ENCODE measurements at regions not wholly inside any gene's neighbourhood (a gene's known extent, or its start where the extent isn't known, plus 50 kb on each side); places are given as distances from the start of the nearest gene placed in this dataset.

DNA sequence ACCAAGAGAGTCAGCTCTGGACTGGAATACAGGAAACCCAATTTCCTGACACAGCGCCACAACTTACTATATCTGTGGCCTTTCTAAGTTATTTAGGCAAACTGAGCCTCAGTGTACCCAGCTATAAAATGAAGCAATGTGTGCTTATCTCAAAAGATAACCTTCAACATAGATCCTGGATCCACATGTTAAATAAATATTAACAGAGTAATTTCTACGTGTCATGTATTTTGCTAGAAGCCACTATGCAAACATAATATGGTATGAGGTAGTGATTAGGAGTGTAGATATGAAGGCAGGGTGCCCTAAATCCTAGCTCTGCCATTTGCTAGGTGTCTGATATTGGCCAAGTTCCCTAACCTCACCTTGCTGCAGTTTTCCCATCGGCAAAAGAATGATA, 527.0 kb downstream of the RAB28 start:
- no peaks in the 10 kb centered on the region for H3K36me3 Mint-ChIP-seq (ENCODE audit: low read depth)
- Histone ChIP-seq H3K4me1 (ENCODE audit: control insufficient read depth, insufficient read depth, low read length) (no peaks in the 10 kb centered on the region), H3K4me3 (ENCODE audit: low read length) (no peak overlapping the region), H3K36me3 (ENCODE audit: control insufficient read depth, insufficient read depth, low read length) (no peaks in the 10 kb centered on the region), H3K9ac (ENCODE audit: extremely low read depth, low read length, poor library complexity, severe bottlenecking) (no peak overlapping the region), H3K27me3 (ENCODE audit: control insufficient read depth, insufficient read depth, low read length, poor library complexity, severe bottlenecking) (peaks cover 28% of the 10 kb centered on the region), H3K27ac (ENCODE audit: low read depth, low read length) (no peak overlapping the region), H3K9me3 (ENCODE audit: control insufficient read depth, low read length) (no peaks in the 10 kb centered on the region)
- peaks cover 7% of the 10 kb centered on the region for H3K4me1 Mint-ChIP-seq
- 88 to 93% methylated on average over 2 to 3 of the region's 3 CpGs for WGBS, 2 experiments (ENCODE audit: insufficient coverage in 1 of 2, insufficient read length in 1 of 2)
- no peaks in the 10 kb centered on the region for H3K9me3 Mint-ChIP-seq
- no peak overlapping the region for H3K4me3 Mint-ChIP-seq
- DNase-seq, result no peak
- peaks cover 7% of the 10 kb centered on the region for H3K27me3 Mint-ChIP-seq (ENCODE audit: insufficient read depth)
- TF ChIP-seq, protein P1, sequence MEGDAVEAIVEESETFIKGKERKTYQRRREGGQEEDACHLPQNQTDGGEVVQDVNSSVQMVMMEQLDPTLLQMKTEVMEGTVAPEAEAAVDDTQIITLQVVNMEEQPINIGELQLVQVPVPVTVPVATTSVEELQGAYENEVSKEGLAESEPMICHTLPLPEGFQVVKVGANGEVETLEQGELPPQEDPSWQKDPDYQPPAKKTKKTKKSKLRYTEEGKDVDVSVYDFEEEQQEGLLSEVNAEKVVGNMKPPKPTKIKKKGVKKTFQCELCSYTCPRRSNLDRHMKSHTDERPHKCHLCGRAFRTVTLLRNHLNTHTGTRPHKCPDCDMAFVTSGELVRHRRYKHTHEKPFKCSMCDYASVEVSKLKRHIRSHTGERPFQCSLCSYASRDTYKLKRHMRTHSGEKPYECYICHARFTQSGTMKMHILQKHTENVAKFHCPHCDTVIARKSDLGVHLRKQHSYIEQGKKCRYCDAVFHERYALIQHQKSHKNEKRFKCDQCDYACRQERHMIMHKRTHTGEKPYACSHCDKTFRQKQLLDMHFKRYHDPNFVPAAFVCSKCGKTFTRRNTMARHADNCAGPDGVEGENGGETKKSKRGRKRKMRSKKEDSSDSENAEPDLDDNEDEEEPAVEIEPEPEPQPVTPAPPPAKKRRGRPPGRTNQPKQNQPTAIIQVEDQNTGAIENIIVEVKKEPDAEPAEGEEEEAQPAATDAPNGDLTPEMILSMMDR (conservative IDR thresholded peaks at IDR 0.05), result no peak
- no peak overlapping the region for H3K27ac Mint-ChIP-seq

DNA sequence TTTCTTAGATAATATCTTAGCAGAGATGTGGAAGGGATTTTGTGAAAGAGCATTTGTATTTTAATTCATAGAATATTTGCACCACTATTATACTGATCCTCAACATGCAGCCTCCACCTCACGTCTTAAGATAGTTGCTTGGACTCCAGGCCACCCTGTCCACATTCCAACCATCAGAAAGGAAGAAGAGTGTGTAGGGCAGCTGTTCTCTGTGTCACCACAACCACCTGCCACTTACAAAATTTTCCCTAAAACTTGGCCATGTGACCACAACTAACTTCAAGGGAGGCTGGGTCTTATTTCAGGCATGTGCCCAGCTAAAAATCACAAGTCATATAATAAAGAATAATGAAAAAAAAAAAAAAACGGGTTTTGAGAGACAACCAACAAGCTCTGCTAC, 528.1 kb downstream of the RAB28 start:
- Mint-ChIP-seq H3K36me3 (ENCODE audit: low read depth) (no peaks in the 10 kb centered on the region), H3K4me3 (no peak overlapping the region), H3K9me3 (no peaks in the 10 kb centered on the region), H3K4me1 (peaks cover 6% of the 10 kb centered on the region), H3K27ac (no peak overlapping the region), H3K27me3 (ENCODE audit: insufficient read depth) (peaks cover 7% of the 10 kb centered on the region)
- TF ChIP-seq, protein P1 (conservative IDR thresholded peaks at IDR 0.05), result no peak
- H3K9me3 ChIP-seq (ENCODE audit: control insufficient read depth, low read length), result no peaks in the 10 kb centered on the region
- H3K9ac ChIP-seq (ENCODE audit: extremely low read depth, low read length, poor library complexity, severe bottlenecking), result no peak overlapping the region
- H3K4me3 ChIP-seq (ENCODE audit: low read length), result no peak overlapping the region
- H3K27ac ChIP-seq (ENCODE audit: low read depth, low read length), result no peak overlapping the region
- H3K4me1 ChIP-seq (ENCODE audit: control insufficient read depth, insufficient read depth, low read length), result no peaks in the 10 kb centered on the region
- H3K27me3 ChIP-seq (ENCODE audit: control insufficient read depth, insufficient read depth, low read length, poor library complexity, severe bottlenecking), result peaks cover 28% of the 10 kb centered on the region
- H3K36me3 ChIP-seq (ENCODE audit: control insufficient read depth, insufficient read depth, low read length), result no peaks in the 10 kb centered on the region
- 82 to 89% methylated on average over 1 to 2 of the region's 2 CpGs for WGBS, 2 experiments (ENCODE audit: insufficient coverage in 1 of 2, insufficient read length in 1 of 2)
- DNase-seq, result no peak

DNA sequence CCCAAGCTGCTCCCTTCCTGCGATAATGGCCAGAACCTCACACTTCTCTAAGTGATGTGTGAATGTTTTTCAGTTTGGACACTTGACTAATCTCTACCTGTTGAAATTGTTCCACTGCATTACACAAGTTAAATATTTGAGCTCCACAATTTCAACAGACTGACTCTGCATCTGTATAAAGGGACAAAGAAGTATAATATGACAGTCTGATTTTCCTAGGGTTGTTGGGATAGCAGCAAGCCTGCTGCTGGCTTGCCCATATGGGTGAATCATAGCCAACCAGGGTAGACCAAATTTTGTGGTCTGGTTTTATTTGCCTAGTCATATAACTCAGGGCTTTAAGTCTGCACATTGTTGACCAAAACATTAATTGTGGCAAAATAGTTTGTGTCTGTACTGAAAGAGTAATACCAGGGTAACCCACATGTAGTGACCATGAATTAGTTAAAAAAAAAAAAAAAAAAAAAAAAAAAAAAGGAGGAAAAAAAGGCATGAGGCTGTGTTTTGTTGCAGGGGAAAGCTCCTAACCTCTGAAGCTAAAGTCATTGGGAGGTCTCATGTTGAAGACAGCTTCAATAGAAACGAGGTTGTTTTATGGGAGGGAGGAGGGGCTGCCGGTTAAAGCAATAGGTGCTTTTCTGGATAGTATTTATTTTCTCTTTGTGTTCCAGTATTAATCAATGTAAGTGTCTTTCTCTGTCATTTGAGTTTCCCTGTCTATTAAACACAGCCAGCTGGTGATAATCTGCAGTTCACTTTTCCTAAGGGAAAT, 534.2 kb downstream of the RAB28 start:
- Histone ChIP-seq H3K27ac (ENCODE audit: low read depth, low read length) (no peak overlapping the region), H3K36me3 (ENCODE audit: control insufficient read depth, insufficient read depth, low read length) (no peaks in the 10 kb centered on the region), H3K4me3 (ENCODE audit: low read length) (no peak overlapping the region), H3K9ac (ENCODE audit: extremely low read depth, low read length, poor library complexity, severe bottlenecking) (no peak overlapping the region), H3K4me1 (ENCODE audit: control insufficient read depth, insufficient read depth, low read length) (no peaks in the 10 kb centered on the region), H3K27me3 (ENCODE audit: control insufficient read depth, insufficient read depth, low read length, poor library complexity, severe bottlenecking) (no peaks in the 10 kb centered on the region), H3K9me3 (ENCODE audit: control insufficient read depth, low read length) (no peaks in the 10 kb centered on the region)
- Mint-ChIP-seq H3K27me3 (ENCODE audit: insufficient read depth) (no peaks in the 10 kb centered on the region), H3K36me3 (ENCODE audit: low read depth) (no peaks in the 10 kb centered on the region), H3K27ac (no peak overlapping the region), H3K9me3 (no peaks in the 10 kb centered on the region), H3K4me3 (no peak overlapping the region), H3K4me1 (peaks cover 2% of the 10 kb centered on the region)
- TF ChIP-seq, protein P1 (conservative IDR thresholded peaks at IDR 0.05), result no peak
- WGBS, 2 experiments (ENCODE audit: insufficient coverage in 1 of 2, insufficient read length in 1 of 2), result 78 to 90% methylated on average over 2 to 3 of the region's 3 CpGs
- DNase-seq, result no peak
